GM13977 (cell line): ENCODE measurements at regions not wholly inside any gene's neighbourhood (a gene's known extent, or its start where the extent isn't known, plus 50 kb on each side); places are given as distances from the start of the nearest gene placed in this dataset.

ENCODE experiments used
- DNase-seq: peaks from one replicate; pipeline ENCODE4 v3.0.0; 2012; ENCODE audit warnings: low spot score
- in situ Hi-C: fragments of 300-500 bp; cut with MboI; formaldehyde crosslinking; loops from one replicate; pipeline ENCODE4 v1.12.0; 2022; ENCODE audit warnings: low sequenced_read_pairs, low pct_unique_long_range_greater_than_20kb, mixed read lengths, inconsistent platforms; ENCODE audit not compliant: unreplicated experiment
- TF ChIP-seq, protein P1 (sequence below): IDR thresholded peaks from 2 replicates; pipeline ENCODE4 v1.5.1; 2012; ENCODE audit warnings: mild to moderate bottlenecking, control low read depth; ENCODE audit not compliant: insufficient read depth; ENCODE audit errors: extremely low read depth, missing control alignments

DNA sequence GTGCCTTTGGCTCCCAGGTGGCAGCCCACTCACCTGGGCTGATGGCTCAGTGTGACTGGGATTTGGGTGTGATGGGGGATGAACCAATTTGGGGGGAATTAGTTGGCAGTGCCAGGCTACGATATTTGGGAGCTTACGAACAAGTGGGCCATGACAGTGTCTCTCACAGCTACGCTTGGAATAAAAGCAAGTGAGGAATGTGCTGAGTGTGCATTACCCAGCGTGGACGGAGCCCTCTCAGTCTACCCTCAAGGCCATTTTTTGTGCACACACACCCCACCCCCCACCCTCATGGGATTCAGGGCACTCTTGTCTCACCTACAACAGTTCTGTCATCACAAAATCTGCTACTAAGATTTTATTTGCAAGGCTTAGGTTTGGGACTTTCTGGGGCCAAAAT, 329.1 kb downstream of the NDFIP2 start:
- DNase-seq, result no peak
- in situ Hi-C loops, result no loop called here

DNA sequence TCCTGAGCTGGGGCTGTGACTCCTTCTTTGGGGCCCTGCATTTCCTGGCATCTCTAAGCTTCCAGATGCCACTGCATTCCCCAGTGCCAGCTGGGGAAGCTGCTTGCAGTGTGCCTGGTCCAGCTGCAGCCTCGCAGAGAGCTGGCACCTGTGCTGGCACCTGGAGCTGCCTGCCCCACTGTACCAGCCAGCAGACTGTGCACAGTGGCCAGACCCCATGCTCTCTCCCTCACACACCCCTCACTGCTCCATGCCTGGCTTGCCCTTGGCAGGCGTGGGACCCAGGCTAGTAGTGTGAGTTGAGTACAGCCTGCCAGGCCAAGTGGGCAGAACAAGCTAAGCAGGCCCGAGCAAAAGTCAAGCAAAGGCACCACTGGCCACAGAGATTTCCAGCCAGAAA, 327.5 kb downstream of the NDFIP2 start:
- no peak for DNase-seq
- in situ Hi-C loops, result no loop called here
- TF ChIP-seq, protein P1, sequence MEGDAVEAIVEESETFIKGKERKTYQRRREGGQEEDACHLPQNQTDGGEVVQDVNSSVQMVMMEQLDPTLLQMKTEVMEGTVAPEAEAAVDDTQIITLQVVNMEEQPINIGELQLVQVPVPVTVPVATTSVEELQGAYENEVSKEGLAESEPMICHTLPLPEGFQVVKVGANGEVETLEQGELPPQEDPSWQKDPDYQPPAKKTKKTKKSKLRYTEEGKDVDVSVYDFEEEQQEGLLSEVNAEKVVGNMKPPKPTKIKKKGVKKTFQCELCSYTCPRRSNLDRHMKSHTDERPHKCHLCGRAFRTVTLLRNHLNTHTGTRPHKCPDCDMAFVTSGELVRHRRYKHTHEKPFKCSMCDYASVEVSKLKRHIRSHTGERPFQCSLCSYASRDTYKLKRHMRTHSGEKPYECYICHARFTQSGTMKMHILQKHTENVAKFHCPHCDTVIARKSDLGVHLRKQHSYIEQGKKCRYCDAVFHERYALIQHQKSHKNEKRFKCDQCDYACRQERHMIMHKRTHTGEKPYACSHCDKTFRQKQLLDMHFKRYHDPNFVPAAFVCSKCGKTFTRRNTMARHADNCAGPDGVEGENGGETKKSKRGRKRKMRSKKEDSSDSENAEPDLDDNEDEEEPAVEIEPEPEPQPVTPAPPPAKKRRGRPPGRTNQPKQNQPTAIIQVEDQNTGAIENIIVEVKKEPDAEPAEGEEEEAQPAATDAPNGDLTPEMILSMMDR, result no peak

More for the DNA sequence above, 329.1 kb downstream of the NDFIP2 start:
- TF ChIP-seq, protein P1, result no peak

DNA sequence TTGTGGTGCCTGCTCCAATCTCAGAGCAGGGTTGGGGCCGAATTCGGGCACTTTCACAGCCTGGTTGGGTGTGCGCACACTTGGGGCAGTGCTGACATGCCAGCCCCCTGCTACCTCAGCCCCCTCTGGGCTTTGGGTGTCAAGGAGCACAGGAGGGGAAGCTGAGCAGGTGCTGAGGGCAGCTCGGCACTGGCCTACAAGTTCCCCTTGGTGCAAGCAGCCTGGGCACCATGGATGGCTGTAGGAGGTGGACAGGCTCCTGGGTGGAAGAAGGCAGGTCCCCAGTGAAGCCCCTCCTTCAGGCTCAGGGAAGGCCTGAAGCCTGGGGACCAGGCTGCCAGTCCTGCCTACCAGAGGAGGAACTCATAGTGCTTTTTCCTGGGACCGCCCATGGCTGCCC, 326.6 kb downstream of the NDFIP2 start:
- no peak for DNase-seq
- TF ChIP-seq, protein P1, result no peak
- in situ Hi-C loops, result no loop called here

DNA sequence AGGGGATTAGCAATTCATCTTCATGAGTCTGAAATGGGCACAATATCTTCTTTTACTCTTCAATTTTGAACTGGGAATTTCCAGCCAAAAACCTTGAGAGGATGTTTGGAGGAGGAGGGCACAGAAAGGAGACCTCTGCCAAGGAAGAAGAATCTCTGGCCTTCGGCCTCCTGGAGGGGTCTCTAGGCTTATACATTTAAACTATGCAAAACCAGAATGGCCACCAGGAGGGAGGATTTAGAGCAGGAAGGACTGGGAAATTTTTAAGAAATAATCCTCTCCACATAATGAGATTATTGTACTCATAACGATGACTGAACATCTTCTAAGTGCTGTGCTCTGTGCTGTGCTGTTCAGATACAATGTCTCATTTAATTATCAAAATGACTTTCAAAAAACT, 325.9 kb downstream of the NDFIP2 start:
- DNase-seq, result no peak
- in situ Hi-C loops, result no loop called here
- TF ChIP-seq, protein P1, result no peak

DNA sequence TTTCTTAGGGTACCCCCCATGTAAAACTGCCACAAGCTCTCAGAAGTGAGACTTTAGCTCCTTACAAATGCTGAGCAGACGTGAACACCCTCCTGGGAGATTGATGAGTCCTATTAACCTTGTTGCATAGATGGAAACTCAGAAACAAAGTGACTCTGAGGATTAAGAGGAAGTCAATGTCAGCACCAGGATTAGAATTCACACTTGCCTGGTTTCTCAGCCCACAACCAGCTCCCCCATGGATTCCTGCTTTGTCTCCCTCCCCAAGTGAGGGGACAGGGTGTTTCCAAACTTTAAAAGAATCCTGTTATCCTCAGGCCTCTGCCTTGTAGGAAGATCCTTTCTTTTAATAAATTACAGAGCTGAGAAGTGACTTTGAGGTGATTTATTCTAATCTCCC, 324.4 kb downstream of the NDFIP2 start:
- no peak for DNase-seq
- in situ Hi-C loops, result no loop called here
- TF ChIP-seq, protein P1, result no peak

DNA sequence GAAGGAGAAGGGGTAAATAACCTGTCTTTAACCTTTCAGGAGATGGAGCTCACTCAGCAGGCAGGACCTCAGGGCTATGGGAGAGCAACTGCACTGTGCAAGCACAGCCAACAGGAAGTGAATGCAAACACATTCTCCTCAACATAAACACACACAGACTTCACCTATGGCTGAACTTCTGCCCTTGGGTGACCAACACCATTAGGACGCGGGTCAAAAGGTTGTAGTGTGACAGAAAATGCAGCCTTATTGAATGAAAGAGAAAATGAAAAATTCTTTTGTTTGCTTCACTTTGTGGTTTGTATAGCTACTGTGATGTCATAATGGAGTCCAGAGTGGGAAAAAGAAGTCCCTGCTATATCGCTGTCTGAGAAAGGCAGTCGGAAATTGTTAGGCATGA, 323.0 kb downstream of the NDFIP2 start:
- TF ChIP-seq, protein P1, result no peak
- no peak for DNase-seq

DNA sequence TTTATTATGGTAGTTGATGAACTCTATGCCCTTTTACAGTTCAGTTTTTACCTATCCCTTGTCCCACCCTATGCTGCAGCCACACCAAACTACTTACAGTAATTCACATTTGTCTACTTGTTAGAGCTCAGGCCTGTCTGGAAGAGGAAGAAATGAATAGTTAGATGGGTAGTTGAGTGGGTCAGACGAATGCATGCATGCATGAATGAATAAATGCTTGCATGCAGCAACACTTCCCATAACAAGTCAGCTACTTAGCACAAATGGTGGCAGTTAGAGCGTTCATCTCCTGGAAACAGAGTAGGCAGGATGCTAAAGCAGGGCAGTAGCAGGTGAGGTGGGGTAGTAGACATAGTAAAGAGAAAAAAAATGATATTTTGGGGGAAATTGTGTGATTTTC, 322.3 kb downstream of the NDFIP2 start:
- in situ Hi-C loops, result no loop called here
- TF ChIP-seq, protein P1, result no peak
- no peak for DNase-seq

More for the DNA sequence above, 323.0 kb downstream of the NDFIP2 start:
- in situ Hi-C loops, result no loop called here
